BE2C (cell line): ENCODE measurements at regions not wholly inside any gene's neighbourhood (a gene's known extent, or its start where the extent isn't known, plus 50 kb on each side); places are given as distances from the start of the nearest gene placed in this dataset.

Source experiments
- DNase-seq: peaks from one replicate; pipeline ENCODE4 v3.0.0-alpha.2; 2020
- H3K27me3 ChIP-seq: fragments of 250-450 bp; sonication (Bioruptor Pico); 2 replicates; pipeline ENCODE4 v1.5.1; 2020; ENCODE audit warnings: mild to moderate bottlenecking
- H3K36me3 ChIP-seq: fragments of 250-450 bp; sonication (Bioruptor Pico); 2 replicates; pipeline ENCODE4 v1.5.1; 2020; ENCODE audit warnings: mild to moderate bottlenecking
- H3K4me1 ChIP-seq: fragments of 250-450 bp; sonication (Bioruptor Pico); 2 replicates; pipeline ENCODE4 v1.5.1; 2020
- H3K4me3 ChIP-seq: 2 replicates; pipeline ENCODE4 v1.5.1; 2011; ENCODE audit warnings: low read depth, low read length
- H3K9me3 ChIP-seq: fragments of 250-450 bp; sonication (Bioruptor Pico); 2 replicates; pipeline ENCODE4 v1.5.1; 2020
- CTCF ChIP-seq: IDR thresholded peaks from 2 replicates; pipeline ENCODE4 v1.5.1; 2012; ENCODE audit warnings: mild to moderate bottlenecking, low read depth, low read length

GRCh38 chr2:94939349-94939748 lies 68.1 kb downstream of the TEKT4 start:
- no peaks in the 10 kb centered on the region for H3K27me3 ChIP-seq
- no peaks in the 10 kb centered on the region for H3K9me3 ChIP-seq
- no peak overlapping the region for H3K4me3 ChIP-seq
- H3K4me1 ChIP-seq, result no peaks in the 10 kb centered on the region
- H3K36me3 ChIP-seq, result no peaks in the 10 kb centered on the region
- TF ChIP-seq CTCF, result no peak
- DNase-seq, result no peak

- no peaks in the 10 kb centered on the region for H3K27me3 ChIP-seq
- DNase-seq, result no peak
Observed at GRCh38 chr2:94947097-94948016, 76.1 kb downstream of the TEKT4 start.

GRCh38 chr2:94955702-94956101 lies 69.8 kb upstream of the MAL start:
- DNase-seq, result no peak
- H3K4me3 ChIP-seq, result no peak overlapping the region
- no peaks in the 10 kb centered on the region for H3K27me3 ChIP-seq

More at GRCh38 chr2:94947097-94948016, 76.1 kb downstream of the TEKT4 start:
- no peaks in the 10 kb centered on the region for H3K4me1 ChIP-seq
- no peaks in the 10 kb centered on the region for H3K9me3 ChIP-seq
- H3K4me3 ChIP-seq, result no peak overlapping the region
- no peaks in the 10 kb centered on the region for H3K36me3 ChIP-seq
- TF ChIP-seq CTCF, result no peak

GRCh38 chr2:94956797-94957391 lies 68.6 kb upstream of the MAL start:
- no peak for DNase-seq
- Histone ChIP-seq H3K4me3 (no peak overlapping the region), H3K9me3 (no peaks in the 10 kb centered on the region), H3K27me3 (no peaks in the 10 kb centered on the region), H3K4me1 (no peaks in the 10 kb centered on the region), H3K36me3 (no peaks in the 10 kb centered on the region)
- peak; percentile 65 for TF ChIP-seq CTCF

More at GRCh38 chr2:94955702-94956101, 69.8 kb upstream of the MAL start:
- no peaks in the 10 kb centered on the region for H3K9me3 ChIP-seq
- no peaks in the 10 kb centered on the region for H3K36me3 ChIP-seq
- H3K4me1 ChIP-seq, result no peaks in the 10 kb centered on the region
- TF ChIP-seq CTCF, result no peak

GRCh38 chr2:94958245-94958644 lies 67.3 kb upstream of the MAL start:
- Histone ChIP-seq H3K9me3 (no peaks in the 10 kb centered on the region), H3K27me3 (no peaks in the 10 kb centered on the region), H3K4me1 (no peaks in the 10 kb centered on the region), H3K4me3 (no peak overlapping the region), H3K36me3 (no peaks in the 10 kb centered on the region)
- no peak for DNase-seq
- no peak for TF ChIP-seq CTCF

GRCh38 chr2:94960266-94960665 lies 65.2 kb upstream of the MAL start:
- Histone ChIP-seq H3K27me3 (no peaks in the 10 kb centered on the region), H3K36me3 (no peaks in the 10 kb centered on the region), H3K4me3 (no peak overlapping the region), H3K4me1 (no peaks in the 10 kb centered on the region), H3K9me3 (no peaks in the 10 kb centered on the region)
- no peak for TF ChIP-seq CTCF
- DNase-seq, result no peak
